IMR-90 (cell line): ENCODE measurements at regions not wholly inside any gene's neighbourhood (a gene's known extent, or its start where the extent isn't known, plus 50 kb on each side); places are given as distances from the start of the nearest gene placed in this dataset.

Experiments used
- ATAC-seq: fragments of 200-7000 bp; cut with Tn5 transposase; 2 replicates; pipeline ENCODE4 v1.9.1; 2020; ENCODE audit warnings: low read depth, mild to moderate bottlenecking, moderate library complexity
- BruUV-seq: library from RNA; stranded (reverse); fragments of 400-500 nt; replicated peaks from 2 replicates; lab custom pipeline; 2021; lab: Mats Ljungman, UMichigan
- CTCF ChIA-PET: fragments of 300-600 bp; formaldehyde crosslinking; extraction: SDS; loops from one replicate; lab custom pipeline; 2021; ENCODE audit warnings: antibody characterized with exemption; lab: Yijun Ruan, JAX
- POLR2A ChIA-PET: fragments of 300-600 bp; sonication (Branson Sonifier 250); formaldehyde crosslinking; loops from one replicate; lab custom pipeline; 2022; ENCODE audit warnings: antibody characterized with exemption; ENCODE audit not compliant: unreplicated experiment; lab: Charles Lee
- DNase-seq: peaks from one replicate; pipeline ENCODE4 v3.0.0; 2013
- H2AFZ ChIP-seq: replicated peaks from 2 replicates; pipeline ENCODE3; 2013; ENCODE audit warnings: low read length, mild to moderate bottlenecking; ENCODE audit not compliant: poor library complexity
- H2AK5ac ChIP-seq: 2 replicates; pipeline ENCODE4 v1.6.1; 2013; ENCODE audit warnings: low read depth, low read length, inconsistent platforms
- H2AK9ac ChIP-seq: replicated peaks from 2 replicates; pipeline ENCODE3; 2013; ENCODE audit warnings: mild to moderate bottlenecking, low read depth, low read length, moderate library complexity; ENCODE audit not compliant: poor library complexity
- H2BK120ac ChIP-seq: 2 replicates; pipeline ENCODE4 v1.6.1; 2013; ENCODE audit warnings: low read depth, low read length, inconsistent platforms
- H2BK15ac ChIP-seq: 3 replicates; pipeline ENCODE4 v1.6.1; 2013; ENCODE audit warnings: low read depth, low read length, inconsistent platforms
- H2BK20ac ChIP-seq: 2 replicates; pipeline ENCODE4 v1.6.1; 2013; ENCODE audit warnings: low read depth, mild to moderate bottlenecking, inconsistent platforms, low read length, moderate library complexity
- H2BK5ac ChIP-seq: 2 replicates; pipeline ENCODE4 v1.6.1; 2013; ENCODE audit warnings: mild to moderate bottlenecking, low read depth, low read length, inconsistent platforms; ENCODE audit not compliant: poor library complexity, severe bottlenecking
- H3K14ac ChIP-seq: replicated peaks from 2 replicates; pipeline ENCODE4 v1.6.1; 2013; ENCODE audit warnings: low read depth, low read length, inconsistent platforms
- H3K18ac ChIP-seq: 2 replicates; pipeline ENCODE4 v1.6.1; 2013; ENCODE audit warnings: low read depth, low read length, control low read depth
- H3K23ac ChIP-seq: 2 replicates; pipeline ENCODE4 v1.6.1; 2013; ENCODE audit warnings: low read depth, low read length, inconsistent platforms
- H3K27ac ChIP-seq: 2 replicates; pipeline ENCODE4 v1.5.1; 2013; ENCODE audit warnings: mild to moderate bottlenecking, control low read depth, low read length; ENCODE audit not compliant: insufficient read depth
- H3K27me3 ChIP-seq: 2 replicates; pipeline ENCODE4 v1.6.1; 2013; ENCODE audit warnings: low read length; ENCODE audit not compliant: control insufficient read depth, insufficient read depth
- H3K36me3 ChIP-seq: 2 replicates; pipeline ENCODE4 v1.6.1; 2013; ENCODE audit warnings: low read length, mixed read lengths; ENCODE audit not compliant: control insufficient read depth, insufficient read depth
- H3K4ac ChIP-seq: 2 replicates; pipeline ENCODE4 v1.6.1; 2013; ENCODE audit warnings: low read depth, low read length, inconsistent platforms
- H3K4me1 ChIP-seq: 2 replicates; pipeline ENCODE4 v1.6.1; 2013; ENCODE audit warnings: low read length, mixed read lengths; ENCODE audit not compliant: control insufficient read depth, insufficient read depth
- H3K4me2 ChIP-seq: 2 replicates; pipeline ENCODE4 v1.6.1; 2013; ENCODE audit warnings: low read depth, mild to moderate bottlenecking, control low read depth, low read length, moderate library complexity
- H3K4me3 ChIP-seq: 2 replicates; pipeline ENCODE4 v1.5.1; 2013; ENCODE audit warnings: low read depth, mild to moderate bottlenecking, control low read depth, low read length, moderate library complexity; ENCODE audit not compliant: insufficient read depth
- H3K56ac ChIP-seq: 2 replicates; pipeline ENCODE4 v1.6.1; 2013; ENCODE audit warnings: low read length, inconsistent platforms; ENCODE audit not compliant: insufficient read depth; ENCODE audit errors: extremely low read depth
- H3K79me1 ChIP-seq, 2 experiments: 2 replicates each; pipeline ENCODE4 v1.6.1; 2013; ENCODE audit warnings: low read length in 2 of 2, inconsistent platforms in 1 of 2, low read depth in 1 of 2
- H3K9ac ChIP-seq: 2 replicates; pipeline ENCODE4 v1.6.1; 2013; ENCODE audit warnings: low read depth, low read length, control low read depth
- H3K9me1 ChIP-seq: 2 replicates; pipeline ENCODE4 v1.6.1; 2013; ENCODE audit warnings: low read length, inconsistent platforms; ENCODE audit not compliant: insufficient read depth
- H3K9me3 ChIP-seq: 2 replicates; pipeline ENCODE4 v1.6.1; 2013; ENCODE audit warnings: low read length; ENCODE audit not compliant: control insufficient read depth, insufficient read depth
- H4K20me1 ChIP-seq: 2 replicates; pipeline ENCODE4 v1.6.1; 2013; ENCODE audit warnings: low read length, inconsistent platforms; ENCODE audit not compliant: insufficient read depth
- H4K5ac ChIP-seq: 2 replicates; pipeline ENCODE4 v1.6.1; 2013; ENCODE audit warnings: mild to moderate bottlenecking, low read depth, low read length, control low read depth
- H4K8ac ChIP-seq, 2 experiments: 2 replicates each; pipeline ENCODE4 v1.6.1; 2013; ENCODE audit warnings: low read depth in 2 of 2, low read length in 2 of 2, control low read depth in 1 of 2, inconsistent platforms in 1 of 2
- H4K91ac ChIP-seq: 2 replicates; pipeline ENCODE4 v1.6.1; 2013; ENCODE audit warnings: low read depth, low read length, inconsistent platforms; ENCODE audit not compliant: insufficient read depth
- BHLHE40 ChIP-seq: fragments of 150-350 bp; IDR thresholded peaks from 2 replicates; pipeline ENCODE4 v1.6.1; 2016; ENCODE audit warnings: mild to moderate bottlenecking, low read depth, low read length
- CEBPB ChIP-seq: IDR thresholded peaks from 2 replicates; pipeline ENCODE4 v1.6.1; 2012; ENCODE audit warnings: low read depth, low read length, improper control_type of control experiment
- CHD1 ChIP-seq: IDR thresholded peaks from 2 replicates; pipeline ENCODE4 v1.6.1; 2012; ENCODE audit warnings: low read depth, low read length, improper control_type of control experiment
- FOS ChIP-seq: fragments of 150-350 bp; IDR thresholded peaks from 2 replicates; pipeline ENCODE4 v1.6.1; 2016; ENCODE audit warnings: low read depth, low read length
- MAFK ChIP-seq: IDR thresholded peaks from 2 replicates; pipeline ENCODE4 v1.6.1; 2012; ENCODE audit warnings: low read depth, low read length, improper control_type of control experiment
- MAZ ChIP-seq: IDR thresholded peaks from 2 replicates; pipeline ENCODE4 v1.6.1; 2012; ENCODE audit warnings: low read depth, mild to moderate bottlenecking, low read length, improper control_type of control experiment, moderate library complexity, borderline replicate concordance
- MXI1 ChIP-seq: IDR thresholded peaks from 2 replicates; pipeline ENCODE4 v1.6.1; 2012; ENCODE audit warnings: low read depth, mild to moderate bottlenecking, low read length, moderate library complexity, borderline replicate concordance
- NFE2L2 ChIP-seq: fragments of 150-350 bp; IDR thresholded peaks from 2 replicates; pipeline ENCODE4 v1.6.1; 2016; ENCODE audit warnings: low read depth, mild to moderate bottlenecking, low read length
- POLR2A ChIP-seq: IDR thresholded peaks from 2 replicates; pipeline ENCODE4 v1.6.1; 2012; ENCODE audit warnings: mild to moderate bottlenecking, low read depth, low read length
- RAD21 ChIP-seq: IDR thresholded peaks from 2 replicates; pipeline ENCODE4 v1.6.1; 2012; ENCODE audit warnings: low read length, improper control_type of control experiment
- RCOR1 ChIP-seq: IDR thresholded peaks from 2 replicates; pipeline ENCODE4 v1.6.1; 2012; ENCODE audit warnings: mild to moderate bottlenecking, low read length, improper control_type of control experiment; ENCODE audit not compliant: insufficient replicate concordance
- RFX5 ChIP-seq: IDR thresholded peaks from 2 replicates; pipeline ENCODE4 v1.8.0; 2012; ENCODE audit warnings: low read depth, mild to moderate bottlenecking, low read length, moderate library complexity
- SMC3 ChIP-seq: fragments of 150-350 bp; IDR thresholded peaks from 2 replicates; pipeline ENCODE4 v1.6.1; 2016; ENCODE audit warnings: low read depth, mild to moderate bottlenecking, antibody characterized with exemption, low read length, moderate library complexity
- WGBS, 2 experiments: methylation state at CpG; one replicate each; pipeline versions ENCODE4 v1.1.5 to v1.1.7; 2013; ENCODE audit warnings: missing lambda C conversion rate in 2 of 2; ENCODE audit not compliant: insufficient read length in 1 of 2; ENCODE audit errors: extremely low coverage in 2 of 2; 5-methylcytosine and 5-hydroxymethylcytosine counted together
- dilution Hi-C: fragments of 300-500 bp; cut with HindIII; formaldehyde crosslinking; loops from one replicate; pipeline ENCODE4 v1.14.3; 2018; ENCODE audit warnings: low sequenced_read_pairs; ENCODE audit not compliant: unreplicated experiment
- in situ Hi-C: fragments of 300-500 bp; cut with MboI; formaldehyde crosslinking; loops from 3 replicates; pipeline ENCODE4 v1.14.3; 2019; ENCODE audit warnings: low sequenced_read_pairs, inconsistent platforms, mixed read lengths
- intact Hi-C: fragments of 100-400 bp; cut with micrococcal nuclease; formaldehyde crosslinking; loops from 2 replicates; pipeline ENCODE4 v1.10.0; 2022
- TF ChIP-seq, protein P1 (sequence below): fragments of 150-350 bp; IDR thresholded peaks from 2 replicates; pipeline ENCODE4 v1.6.1; 2016; ENCODE audit warnings: low read depth, mild to moderate bottlenecking, low read length, moderate library complexity, borderline replicate concordance
- TF ChIP-seq, protein P2 (sequence below): conservative IDR thresholded peaks from 2 replicates; pipeline ENCODE4 v1.5.1; 2012; ENCODE audit warnings: mild to moderate bottlenecking, low read depth, low read length, improper control_type of control experiment
- TF ChIP-seq, protein P3 (sequence below): fragments of 150-350 bp; IDR thresholded peaks from 2 replicates; pipeline ENCODE4 v1.6.1; 2017; ENCODE audit warnings: mild to moderate bottlenecking, antibody characterized with exemption, low read length, low read depth

DNA sequence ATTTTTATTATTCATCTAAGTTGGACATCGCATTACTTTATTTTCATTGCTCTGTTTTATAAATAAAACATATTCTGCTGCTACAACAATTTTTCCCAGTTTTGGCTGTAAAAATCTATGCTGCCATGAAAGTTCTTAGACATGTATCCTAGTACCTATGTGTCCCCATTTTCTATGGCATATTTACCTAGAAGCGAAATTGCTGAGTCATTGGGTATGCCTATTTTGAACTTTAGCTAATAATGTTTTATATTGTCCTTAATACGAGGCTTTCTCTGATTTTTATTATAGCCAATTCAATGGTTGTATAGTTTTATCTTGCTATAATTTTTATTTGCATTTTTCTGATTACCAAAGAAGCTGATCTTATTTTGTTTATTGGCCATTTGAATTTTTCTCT is 110.5 kb upstream of the DPP10 start:
- H3K9ac ChIP-seq = no peak overlapping the region
- no peak overlapping the region for H2BK120ac ChIP-seq
- no peak overlapping the region for H2AFZ ChIP-seq
- H2BK15ac ChIP-seq = no peak overlapping the region
- H2AK5ac ChIP-seq = no peak overlapping the region
- no peak overlapping the region for H3K14ac ChIP-seq
- no peaks in the 10 kb centered on the region for H3K9me3 ChIP-seq
- H4K8ac ChIP-seq = no peak overlapping the region
- no peak overlapping the region for H3K23ac ChIP-seq
- H3K4me1 ChIP-seq = no peaks in the 10 kb centered on the region
- H2BK20ac ChIP-seq = no peak overlapping the region
- no peak overlapping the region for H3K18ac ChIP-seq
- no peak overlapping the region for H3K4me3 ChIP-seq
- no TSS peak for BruUV-seq
- H3K36me3 ChIP-seq = no peaks in the 10 kb centered on the region
- H3K56ac ChIP-seq = no peak overlapping the region
- no peaks in the 10 kb centered on the region for H3K79me1 ChIP-seq
- CTCF ChIA-PET = no interaction called here
- H3K9me1 ChIP-seq = no peaks in the 10 kb centered on the region
- in situ Hi-C loops (no loop called here), intact Hi-C loops (no loop called here), dilution Hi-C loops (no loop called here)
- no peak overlapping the region for H2AK9ac ChIP-seq
- ATAC-seq (no peak), DNase-seq (no peak)
- no peak overlapping the region for H3K4me2 ChIP-seq
- no peak overlapping the region for H4K91ac ChIP-seq
- no peak overlapping the region for H3K27ac ChIP-seq
- no peak overlapping the region for H3K4ac ChIP-seq
- TF ChIP-seq SMC3 (no peak), RCOR1 (no peak), MAZ (no peak), FOS (no peak), RAD21 (no peak), CEBPB (no peak), RFX5 (no peak), MAFK (peak; percentile 61), POLR2A (no peak), CHD1 (no peak), BHLHE40 (no peak), NFE2L2 (peak; percentile 94), MXI1 (no peak)
- TF ChIP-seq, protein P1, sequence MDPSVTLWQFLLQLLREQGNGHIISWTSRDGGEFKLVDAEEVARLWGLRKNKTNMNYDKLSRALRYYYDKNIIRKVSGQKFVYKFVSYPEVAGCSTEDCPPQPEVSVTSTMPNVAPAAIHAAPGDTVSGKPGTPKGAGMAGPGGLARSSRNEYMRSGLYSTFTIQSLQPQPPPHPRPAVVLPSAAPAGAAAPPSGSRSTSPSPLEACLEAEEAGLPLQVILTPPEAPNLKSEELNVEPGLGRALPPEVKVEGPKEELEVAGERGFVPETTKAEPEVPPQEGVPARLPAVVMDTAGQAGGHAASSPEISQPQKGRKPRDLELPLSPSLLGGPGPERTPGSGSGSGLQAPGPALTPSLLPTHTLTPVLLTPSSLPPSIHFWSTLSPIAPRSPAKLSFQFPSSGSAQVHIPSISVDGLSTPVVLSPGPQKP = no peak
- TF ChIP-seq, protein P2, sequence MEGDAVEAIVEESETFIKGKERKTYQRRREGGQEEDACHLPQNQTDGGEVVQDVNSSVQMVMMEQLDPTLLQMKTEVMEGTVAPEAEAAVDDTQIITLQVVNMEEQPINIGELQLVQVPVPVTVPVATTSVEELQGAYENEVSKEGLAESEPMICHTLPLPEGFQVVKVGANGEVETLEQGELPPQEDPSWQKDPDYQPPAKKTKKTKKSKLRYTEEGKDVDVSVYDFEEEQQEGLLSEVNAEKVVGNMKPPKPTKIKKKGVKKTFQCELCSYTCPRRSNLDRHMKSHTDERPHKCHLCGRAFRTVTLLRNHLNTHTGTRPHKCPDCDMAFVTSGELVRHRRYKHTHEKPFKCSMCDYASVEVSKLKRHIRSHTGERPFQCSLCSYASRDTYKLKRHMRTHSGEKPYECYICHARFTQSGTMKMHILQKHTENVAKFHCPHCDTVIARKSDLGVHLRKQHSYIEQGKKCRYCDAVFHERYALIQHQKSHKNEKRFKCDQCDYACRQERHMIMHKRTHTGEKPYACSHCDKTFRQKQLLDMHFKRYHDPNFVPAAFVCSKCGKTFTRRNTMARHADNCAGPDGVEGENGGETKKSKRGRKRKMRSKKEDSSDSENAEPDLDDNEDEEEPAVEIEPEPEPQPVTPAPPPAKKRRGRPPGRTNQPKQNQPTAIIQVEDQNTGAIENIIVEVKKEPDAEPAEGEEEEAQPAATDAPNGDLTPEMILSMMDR = no peak
- TF ChIP-seq, protein P3, sequence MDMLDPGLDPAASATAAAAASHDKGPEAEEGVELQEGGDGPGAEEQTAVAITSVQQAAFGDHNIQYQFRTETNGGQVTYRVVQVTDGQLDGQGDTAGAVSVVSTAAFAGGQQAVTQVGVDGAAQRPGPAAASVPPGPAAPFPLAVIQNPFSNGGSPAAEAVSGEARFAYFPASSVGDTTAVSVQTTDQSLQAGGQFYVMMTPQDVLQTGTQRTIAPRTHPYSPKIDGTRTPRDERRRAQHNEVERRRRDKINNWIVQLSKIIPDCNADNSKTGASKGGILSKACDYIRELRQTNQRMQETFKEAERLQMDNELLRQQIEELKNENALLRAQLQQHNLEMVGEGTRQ = no peak
- H4K20me1 ChIP-seq = no peaks in the 10 kb centered on the region
- POLR2A ChIA-PET = no interaction called here
- H4K5ac ChIP-seq = no peak overlapping the region
- no peak overlapping the region for H2BK5ac ChIP-seq
- no CpG with 5 or more reads among the region's 3 CpGs for WGBS, 2 experiments
- H3K27me3 ChIP-seq = no peaks in the 10 kb centered on the region
